ENCODE measurements at regions not wholly inside any gene's neighbourhood (a gene's known extent, or its start where the extent isn't known, plus 50 kb on each side); places are given as distances from the start of the nearest gene placed in this dataset.

DNA sequence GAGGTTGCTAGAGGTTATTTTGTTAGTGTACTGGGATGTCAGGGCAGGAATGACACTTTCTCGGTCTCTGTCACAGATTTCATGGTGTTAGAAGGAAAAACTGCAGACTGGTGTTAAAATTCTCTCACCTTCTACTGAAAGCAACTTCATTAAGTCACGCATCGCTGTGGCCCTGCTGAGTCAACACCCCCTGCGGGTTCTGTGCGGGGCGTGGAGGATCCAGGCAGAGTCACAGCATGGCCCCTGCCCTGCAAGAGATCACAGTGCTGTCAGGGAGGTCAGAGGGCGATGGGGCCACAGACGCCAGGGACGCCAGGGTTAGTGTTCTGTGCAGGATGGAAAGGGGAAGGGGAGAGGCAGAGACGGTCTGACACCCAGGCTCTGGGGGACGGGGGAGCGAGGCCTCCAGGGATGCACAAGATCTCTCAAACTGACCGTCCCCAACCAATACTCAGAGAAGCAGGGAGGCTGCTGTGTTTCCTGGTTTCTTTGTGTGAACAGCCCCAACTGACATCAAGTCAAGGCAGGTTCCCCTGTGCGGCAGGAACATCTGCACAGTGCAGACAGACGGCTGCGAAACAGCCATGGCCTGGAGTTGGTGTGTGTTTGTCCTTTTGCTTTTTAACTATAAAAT, 354.9 kb upstream of the SALL3 start:
- no peak for DNase-seq (ENCODE audit: low read depth in 3 of 3)

DNA sequence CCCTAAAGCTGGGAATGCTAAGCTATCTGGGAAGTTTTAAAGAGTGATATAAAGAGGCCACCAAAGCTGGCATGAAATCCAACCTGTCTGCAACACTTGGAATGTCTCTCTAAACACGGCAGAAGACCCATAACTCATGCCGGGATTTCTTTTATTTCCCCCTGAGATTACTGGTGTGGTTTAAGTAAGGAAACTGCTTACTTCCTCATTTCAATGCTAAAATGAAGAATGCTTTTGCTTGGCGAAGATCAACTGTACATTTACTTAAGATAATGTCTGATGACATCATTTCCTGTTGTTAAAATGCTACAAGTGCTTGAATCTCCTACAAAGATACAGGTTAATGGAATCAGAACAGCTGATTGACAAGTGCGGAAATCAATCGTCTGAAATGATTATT, 353.8 kb upstream of the SALL3 start:
- no peak for DNase-seq (ENCODE audit: low read depth in 3 of 3)

DNA sequence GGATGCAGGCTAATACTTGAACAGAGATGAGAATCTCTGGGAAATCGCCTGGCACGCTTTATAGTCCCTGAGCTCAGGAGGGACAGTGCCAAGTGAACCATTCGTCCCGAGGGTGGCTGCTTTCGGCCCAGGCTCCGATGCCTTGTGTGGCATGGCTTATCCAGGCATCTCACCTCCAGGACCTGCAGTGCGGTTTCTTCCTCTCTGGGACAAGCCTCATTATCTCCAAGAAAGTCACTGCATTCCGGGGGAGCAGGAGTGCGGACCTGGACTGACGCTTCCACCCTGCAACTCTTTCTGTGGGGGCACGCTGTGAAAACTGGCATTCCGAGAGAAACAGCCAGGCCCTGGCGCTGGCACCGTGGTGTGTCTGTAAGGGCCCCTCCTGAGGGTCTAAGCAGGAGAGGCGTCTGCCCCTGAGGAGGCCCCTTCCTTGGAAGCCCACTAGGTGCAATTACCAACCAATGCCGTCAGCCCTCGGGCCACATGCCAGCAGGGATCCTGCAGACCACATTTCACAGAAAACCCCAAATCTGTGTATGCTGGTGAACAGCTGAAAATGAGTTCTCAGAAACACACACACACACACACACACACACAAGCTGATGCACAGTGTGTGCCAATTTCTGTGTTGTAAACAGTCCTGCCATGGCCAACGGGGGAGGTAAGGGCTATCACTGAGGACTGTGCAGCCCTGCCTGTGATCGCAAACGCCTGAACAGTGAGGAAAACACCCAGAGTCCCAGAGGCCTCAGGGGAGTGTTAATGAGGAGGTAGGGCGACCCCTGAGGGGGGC, 351.9 kb upstream of the SALL3 start:
- no peak for DNase-seq (ENCODE audit: low read depth in 3 of 3)

DNA sequence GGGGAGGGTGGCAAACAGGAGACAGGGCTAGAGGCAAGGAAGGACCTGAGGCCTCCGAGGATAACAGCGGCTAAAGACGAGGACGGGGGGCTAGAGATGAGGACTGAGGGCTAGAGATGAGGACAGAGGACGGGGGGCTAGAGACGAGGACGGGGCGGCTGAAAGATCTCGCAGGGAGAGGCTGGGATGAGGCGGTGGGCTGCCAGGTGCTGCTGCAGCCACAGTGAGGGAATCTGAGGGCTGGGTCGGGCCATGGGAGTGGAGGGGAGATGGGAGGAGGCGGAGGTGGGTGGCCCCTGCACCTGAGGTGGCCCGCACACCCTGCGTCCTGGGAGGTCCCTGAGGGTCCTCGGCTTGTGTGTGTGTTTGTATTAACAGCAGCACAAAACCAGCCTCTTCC, 350.2 kb upstream of the SALL3 start:
- no peak for DNase-seq (ENCODE audit: low read depth in 3 of 3)

DNA sequence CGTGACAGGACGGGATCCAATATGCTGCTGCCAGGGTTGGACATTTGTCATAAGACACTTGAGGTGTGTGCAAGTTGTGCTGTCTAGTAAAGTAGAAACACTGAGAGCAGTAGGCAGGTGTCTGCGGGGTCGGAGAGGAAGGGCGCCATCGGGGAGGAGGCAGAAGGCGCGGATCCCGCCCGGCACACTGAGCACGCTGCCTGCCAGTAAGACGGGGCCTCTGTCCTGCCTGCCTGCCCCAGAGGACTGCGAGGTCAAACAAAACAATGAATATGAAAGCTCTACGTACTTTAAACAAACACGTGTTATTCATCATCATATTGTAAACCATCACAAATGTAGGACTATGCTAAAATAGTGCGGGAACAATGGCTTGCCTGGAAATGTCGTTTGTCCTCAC, 349.3 kb upstream of the SALL3 start:
- DNase-seq (ENCODE audit: low read depth in 3 of 3) = no peak

DNA sequence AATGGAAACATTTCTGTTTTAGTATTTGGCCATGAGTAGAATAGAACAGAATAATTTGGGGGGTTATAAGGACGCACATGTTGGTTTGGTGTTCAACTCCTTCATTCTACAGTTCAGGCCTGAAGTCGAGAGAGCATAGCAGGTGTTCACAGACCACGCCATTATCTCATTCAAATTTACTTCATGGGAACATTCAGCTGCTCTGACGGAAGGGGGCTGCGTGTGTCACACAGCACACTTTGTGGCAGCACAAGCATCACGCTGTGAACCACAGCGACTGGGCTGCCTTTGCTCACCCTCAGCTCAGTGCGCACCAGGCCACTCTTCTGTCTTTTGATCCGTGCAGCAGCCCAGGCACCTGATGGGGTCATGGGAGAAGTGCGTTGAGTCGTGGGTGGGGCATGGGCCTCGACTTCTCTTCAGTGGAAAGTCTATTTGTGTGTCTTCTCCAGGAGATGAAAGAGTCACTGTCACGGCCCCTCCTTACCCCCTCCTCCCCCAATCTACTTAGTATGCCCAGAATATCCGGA, 348.6 kb upstream of the SALL3 start:
- no peak for DNase-seq (ENCODE audit: low read depth in 3 of 3)

DNA sequence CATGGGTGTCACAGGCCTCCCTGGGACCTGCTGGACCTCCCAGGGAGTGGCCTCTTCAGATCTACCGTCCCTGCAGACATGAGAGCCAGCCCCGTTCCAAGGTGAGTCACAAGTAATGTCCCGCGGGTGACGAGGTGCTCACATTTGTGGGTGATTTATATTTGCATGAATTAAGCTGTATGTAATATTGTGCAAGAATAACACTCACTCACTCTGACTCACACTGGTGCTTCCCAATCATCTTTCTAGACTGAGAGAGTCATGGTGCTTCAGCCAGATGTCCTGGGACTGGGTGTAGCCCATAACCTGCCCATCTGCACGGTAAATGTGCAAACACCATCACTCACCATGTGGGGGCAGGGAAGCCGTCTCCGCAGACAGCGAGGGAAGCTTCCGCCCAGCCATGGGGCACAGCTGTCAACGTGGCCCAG, 347.5 kb upstream of the SALL3 start:
- no peak for DNase-seq (ENCODE audit: low read depth in 3 of 3)

DNA sequence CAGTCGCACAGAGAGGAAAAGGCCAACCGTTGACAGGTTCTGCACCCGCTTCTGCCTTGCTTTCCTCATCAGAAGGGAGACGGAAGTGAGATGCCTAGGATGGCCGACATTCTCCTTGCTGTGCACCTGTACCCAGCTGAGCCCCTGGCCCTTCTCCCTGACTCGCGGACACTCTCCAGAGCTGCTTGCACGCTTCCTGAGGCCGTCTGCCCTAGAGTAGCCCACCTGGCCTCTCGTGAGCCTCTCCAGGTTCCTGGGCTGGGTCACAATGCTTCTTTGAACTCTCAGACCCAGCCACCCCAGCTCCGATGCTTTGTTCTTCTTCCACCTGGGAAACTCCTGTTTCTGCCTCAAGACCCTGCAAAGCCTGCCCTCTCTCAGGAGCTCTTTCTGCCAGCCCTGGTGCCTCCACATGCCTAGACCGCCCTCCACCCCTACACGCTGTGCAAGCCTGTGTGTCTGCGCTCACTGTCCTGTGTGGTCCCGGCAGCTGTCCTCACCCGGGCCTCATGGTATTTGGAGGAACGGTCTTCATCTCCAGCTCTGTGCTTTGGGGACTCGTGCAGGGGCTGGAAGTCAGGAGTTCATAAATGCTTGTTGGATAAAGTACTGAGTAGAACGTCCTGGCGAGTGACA, 345.4 kb upstream of the SALL3 start:
- no peak for DNase-seq (ENCODE audit: low read depth in 3 of 3)

DNA sequence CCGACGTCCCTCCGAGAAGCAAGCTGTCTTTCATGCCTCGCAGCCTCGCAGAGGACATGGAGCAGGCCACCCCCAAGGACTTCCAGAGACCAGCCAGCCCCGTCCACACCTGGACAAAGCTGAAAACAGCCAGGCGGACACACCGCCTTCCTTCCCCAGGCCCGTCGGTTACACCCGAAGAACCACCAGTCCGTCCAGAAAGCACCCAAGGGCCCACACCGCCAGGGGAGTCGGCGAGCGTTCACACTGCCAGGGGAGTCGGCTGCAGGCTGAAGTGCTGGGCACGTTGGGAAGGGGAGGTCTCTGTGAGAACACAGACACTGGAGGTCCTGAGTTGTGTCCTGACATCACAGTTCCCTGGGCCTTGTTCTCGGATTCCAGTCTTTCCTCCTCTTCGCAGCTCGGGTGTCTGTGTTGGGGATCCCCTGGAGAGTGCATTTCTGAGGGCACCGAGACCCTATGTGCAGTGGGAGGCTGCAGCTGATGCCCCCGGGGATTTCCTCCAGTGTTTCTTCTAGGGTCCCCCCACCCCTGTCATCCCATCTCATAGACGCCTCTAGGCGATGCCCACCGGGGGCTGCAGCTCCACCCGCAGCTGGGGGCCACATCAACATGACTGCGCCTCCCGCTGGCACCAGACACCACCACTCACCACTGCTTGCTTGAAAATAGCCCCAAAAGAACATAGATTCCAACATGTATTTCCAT, 344.4 kb upstream of the SALL3 start:
- DNase-seq (ENCODE audit: low read depth in 3 of 3) = no peak

DNA sequence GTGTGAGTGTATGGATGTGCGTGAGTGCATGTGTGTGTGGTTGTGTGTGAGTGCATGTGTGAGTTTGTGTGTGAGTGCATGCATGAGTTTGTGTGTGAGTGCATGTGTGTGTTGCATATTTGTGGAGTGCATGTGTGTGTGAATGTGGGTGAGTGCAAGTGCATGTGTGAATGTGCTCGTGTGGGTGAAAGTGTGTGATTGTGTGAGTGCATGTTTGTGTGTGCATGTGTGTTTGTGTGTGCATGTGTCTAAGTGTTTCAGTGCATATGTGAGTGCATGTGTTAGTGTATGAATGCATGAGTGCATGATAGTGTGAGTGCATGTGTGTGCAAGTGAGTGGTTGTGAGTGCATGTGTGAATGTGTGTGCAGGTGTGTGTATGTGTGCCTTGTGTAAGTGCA, 343.4 kb upstream of the SALL3 start:
- DNase-seq (ENCODE audit: low read depth in 3 of 3) = no peak

DNA sequence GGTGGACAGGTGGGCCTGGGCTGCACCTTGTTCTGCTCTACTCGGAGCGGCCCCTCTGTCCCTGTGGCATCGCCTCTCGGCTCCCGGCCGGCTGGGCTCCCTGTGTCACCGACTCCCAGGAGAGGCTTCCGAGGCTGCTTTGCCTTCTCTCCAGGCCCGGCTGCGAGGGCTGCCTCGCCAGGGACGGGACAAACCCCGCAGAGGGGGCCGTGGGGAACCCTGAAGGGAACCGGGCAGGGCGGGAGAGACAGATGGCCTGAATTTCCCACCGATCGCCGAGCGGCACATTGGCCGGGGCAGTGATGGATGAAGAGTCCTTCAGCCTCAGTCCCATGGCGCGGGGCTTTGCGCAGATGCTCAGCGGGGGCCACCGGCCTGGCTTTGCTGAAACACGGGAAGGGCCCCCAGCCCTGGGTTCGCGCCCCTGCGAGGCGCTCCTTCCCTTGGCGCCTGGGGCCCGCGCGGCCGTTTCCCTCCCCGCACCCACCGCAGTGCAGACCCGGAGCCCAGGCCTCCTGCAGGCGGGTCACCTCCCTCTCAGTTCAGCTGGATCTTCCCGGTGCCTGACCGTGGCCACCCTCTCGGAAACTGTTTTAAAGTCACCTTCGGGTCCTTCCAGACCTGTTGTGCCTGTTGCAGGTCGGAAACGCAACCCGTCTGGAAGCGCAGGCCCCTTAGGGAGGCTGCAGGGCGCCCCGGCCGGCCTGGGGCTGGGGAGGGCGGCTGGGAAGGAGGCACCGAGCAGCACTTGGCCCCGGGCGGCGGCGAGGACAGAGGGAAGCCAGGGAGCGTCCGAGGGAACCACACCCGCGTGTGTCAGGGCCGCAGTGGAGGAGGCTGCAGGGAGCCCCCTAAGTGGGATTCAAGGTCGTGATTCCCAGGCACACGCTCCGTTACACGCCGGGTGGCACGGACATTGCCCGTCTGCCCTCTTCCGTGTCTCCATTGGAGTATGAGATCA, 341.9 kb upstream of the SALL3 start:
- DNase-seq (ENCODE audit: low read depth in 3 of 3) = no peak

DNA sequence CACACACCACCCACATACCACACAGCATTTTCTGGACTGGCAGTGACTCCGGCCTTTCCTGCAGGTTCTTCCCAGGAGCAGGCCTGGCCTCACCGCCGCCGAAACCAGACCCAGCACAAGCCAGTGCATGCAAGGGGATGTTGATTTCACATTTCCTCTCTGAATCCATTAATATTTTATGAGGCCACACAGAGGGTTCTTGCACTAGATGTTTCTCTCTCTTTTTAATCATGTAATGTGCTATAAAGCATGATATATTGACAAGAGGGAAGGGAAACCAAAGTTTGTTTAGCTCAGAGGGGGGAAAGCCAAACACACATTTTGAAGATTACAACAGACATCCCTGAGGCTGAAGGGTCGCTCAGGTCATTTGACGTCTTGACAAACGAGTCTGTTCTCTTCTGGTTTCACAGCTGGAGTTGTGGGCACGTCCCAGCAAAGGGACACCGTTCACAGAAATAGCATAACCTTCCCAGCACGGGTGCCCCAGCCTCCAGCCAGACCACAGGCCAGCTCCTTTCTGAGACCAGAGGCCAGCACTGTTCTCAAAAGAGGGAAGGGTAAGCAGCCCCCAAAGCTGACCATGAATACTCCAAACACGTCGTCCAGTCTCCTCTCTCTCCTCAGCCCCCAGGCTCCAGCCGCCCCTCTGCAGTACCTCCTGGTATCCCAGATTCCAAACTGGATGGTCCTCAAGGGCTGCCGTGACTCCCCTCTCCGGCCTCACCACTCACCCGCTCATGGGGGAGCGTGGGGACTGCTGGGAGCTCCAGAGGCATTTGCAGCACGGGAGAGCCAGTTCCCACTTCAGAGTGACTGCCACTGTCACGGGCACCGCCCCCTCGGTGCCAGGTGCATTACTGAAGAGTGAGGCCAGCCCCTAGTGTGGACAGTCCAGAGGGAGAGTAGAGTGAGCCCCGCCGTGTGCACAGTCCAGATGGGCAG, 340.3 kb upstream of the SALL3 start:
- DNase-seq (ENCODE audit: low read depth in 3 of 3) = no peak

DNA sequence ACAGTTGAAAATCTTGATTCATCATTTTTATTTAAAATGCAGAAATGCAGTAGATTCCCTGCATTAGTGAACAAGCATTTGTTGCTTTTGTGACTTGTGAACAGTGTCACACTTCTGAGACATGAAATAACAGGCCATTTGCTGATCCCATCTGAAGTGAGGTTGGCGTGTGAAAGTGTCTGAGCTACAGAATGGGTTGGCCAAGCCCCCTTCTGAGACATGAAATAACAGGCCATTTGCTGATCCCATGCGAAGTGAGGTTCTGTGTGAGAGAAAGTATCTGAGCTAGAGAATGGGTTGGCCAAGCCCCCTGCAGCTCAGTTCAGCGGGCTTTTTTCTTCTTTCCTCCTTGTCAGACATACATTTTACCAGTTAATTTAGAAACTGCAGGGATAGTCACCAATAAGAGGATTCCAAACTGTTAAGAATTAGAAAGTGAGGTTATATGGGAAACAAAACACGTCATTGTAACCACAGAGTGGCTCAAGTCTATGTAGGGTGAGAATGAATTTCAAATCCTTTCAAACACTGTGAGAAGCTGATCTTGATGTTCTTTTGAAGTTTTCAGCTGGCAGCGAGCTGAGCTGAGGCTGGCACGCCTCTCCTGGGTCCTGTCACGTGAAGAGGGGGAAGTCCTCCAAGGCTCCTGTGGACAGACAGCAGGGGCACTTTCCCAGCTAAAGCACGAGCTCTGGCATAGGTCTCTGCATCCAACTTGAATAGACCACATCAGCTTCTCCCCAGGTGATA, 339.2 kb upstream of the SALL3 start:
- DNase-seq (ENCODE audit: low read depth in 3 of 3) = no peak

DNA sequence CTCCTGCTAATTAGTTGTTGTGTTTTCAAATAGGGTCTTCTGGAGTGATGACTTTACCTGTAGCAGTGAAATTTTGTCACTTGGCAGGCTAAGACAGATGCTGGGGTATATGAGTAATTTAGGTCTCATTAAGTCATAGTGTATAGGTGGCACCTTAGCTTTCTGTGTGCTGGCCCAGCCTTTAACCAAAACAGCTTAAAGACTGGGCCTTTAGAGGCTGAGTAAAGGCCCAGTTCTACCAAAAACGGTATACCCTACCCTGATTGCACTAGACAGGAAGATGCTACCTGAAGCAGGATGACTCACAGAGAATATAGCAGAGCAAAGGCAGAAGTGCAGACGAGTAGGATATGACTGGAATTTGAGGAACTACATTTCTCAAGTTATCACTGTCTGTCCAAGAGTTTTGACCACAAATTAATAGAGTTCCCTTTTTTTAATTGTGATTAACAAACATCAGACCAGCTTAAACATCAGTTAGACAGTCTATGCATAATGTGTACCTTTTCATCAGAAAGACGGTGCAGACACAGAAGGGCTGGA, 337.9 kb upstream of the SALL3 start:
- no peak for DNase-seq (ENCODE audit: low read depth in 3 of 3)

DNA sequence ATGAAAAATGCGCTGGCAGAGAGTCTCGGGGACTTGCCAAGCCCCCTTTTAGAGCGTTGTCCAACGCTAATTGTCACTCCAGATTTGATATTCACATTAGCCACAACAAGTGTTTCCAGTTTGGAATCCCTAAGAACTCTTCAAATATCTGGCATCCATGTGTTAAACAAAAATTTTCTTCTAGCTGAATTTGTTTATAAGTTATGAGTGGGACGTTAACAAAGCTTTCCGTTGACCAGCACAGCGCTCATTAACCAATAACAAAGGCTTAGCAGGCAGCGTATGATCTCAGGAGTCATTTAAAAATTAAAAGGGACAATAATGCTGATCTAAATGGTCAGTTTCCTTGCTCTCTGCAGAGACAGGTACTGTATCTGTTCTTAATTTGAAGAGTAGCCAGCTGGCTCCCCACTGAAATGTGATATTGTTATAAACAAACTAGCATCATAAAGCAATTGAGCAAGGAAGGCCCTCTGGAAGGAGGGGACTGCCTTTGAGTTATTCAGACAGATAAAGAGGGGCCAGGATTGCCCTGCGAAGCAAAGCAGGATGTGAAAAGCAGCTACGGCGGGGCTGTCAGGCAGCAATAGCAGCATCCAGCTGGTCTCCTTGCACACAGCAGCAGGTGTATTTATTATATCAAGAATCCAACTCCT, 337.2 kb upstream of the SALL3 start:
- DNase-seq (ENCODE audit: low read depth in 3 of 3) = no peak

DNA sequence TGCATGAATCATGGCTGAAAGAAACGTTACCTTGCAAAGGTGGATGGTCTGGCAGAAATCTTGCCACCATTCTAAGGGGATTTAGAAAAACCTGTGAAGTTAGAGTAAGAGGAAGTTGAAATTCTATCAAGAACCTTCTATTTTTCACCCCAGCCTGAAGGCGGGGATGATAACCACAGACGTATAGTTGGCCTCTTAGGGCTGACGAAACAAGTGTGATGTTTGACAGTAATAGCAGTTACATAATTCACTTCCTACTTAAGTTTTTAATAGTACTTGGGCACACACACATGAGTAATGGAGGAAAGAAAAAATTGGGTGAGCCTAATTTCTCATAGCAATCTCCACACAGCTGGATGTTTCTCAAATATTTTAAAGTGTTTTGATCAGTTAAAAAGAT, 336.6 kb upstream of the SALL3 start:
- no peak for DNase-seq (ENCODE audit: low read depth in 3 of 3)

DNA sequence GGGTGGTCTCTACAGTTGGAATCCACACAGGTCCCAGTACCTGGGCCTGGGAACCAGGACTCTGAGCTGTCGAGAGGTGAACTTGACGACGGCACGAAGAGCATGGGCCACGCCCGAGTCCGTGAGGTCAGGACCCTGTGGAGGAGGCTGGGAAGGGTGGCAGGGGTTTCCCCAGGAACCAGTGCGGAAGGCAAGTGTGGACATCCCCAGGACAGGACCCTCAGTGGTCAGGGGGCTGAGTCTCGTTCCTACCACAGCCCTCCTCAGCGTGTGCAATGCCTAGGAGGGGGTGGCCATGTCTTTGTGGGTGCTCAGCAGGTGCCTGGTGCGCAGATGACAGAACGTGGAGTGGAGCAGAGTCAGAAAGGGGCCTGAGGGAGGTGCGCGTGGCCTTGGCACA, 335.6 kb upstream of the SALL3 start:
- no peak for DNase-seq (ENCODE audit: low read depth in 3 of 3)

DNA sequence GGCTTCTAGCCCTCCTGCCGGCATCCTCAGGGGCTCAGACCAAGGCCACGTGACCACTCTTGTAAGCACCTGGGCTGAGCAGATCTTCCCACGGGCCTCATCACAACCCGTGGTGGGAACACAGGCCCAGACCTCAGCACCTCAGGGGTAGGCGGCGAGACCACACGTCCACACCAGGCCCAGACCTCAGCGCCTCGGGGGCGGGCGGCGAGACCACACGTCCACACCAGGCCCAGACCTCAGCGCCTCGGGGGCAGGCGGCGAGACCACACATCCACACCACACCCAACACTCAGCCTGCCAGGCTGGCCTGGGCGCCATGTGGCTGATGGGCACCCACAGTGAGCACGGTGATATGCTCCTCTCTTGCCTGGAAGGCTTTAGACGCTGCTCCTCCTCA, 334.4 kb upstream of the SALL3 start:
- no peak for DNase-seq (ENCODE audit: low read depth in 3 of 3)

Data from stimulated activated CD4-positive, alpha-beta T cell treated with anti-CD3 and anti-CD28 coated beads, TNF-alpha, amount 100 ng/mL, for 24 hours (primary cell).